ENCODE measurements at regions not wholly inside any gene's neighbourhood (a gene's known extent, or its start where the extent isn't known, plus 50 kb on each side); places are given as distances from the start of the nearest gene placed in this dataset.

GRCh38 chr20:61104232-61104631 lies 147.8 kb upstream of the CDH4 start:
- no peaks in the 10 kb centered on the region for H3K9me3 Mint-ChIP-seq
- H3K27me3 Mint-ChIP-seq (ENCODE audit: insufficient read depth), result peaks cover 83% of the 10 kb centered on the region
- Histone ChIP-seq H3K4me1 (ENCODE audit: control insufficient read depth, insufficient read depth, low read length) (no peaks in the 10 kb centered on the region), H3K4me3 (ENCODE audit: low read length) (no peak overlapping the region), H3K27ac (ENCODE audit: low read depth, low read length) (no peak overlapping the region), H3K9ac (ENCODE audit: extremely low read depth, low read length, poor library complexity, severe bottlenecking) (no peak overlapping the region), H3K9me3 (ENCODE audit: control insufficient read depth, low read length) (no peaks in the 10 kb centered on the region), H3K27me3 (ENCODE audit: control insufficient read depth, insufficient read depth, low read length, poor library complexity, severe bottlenecking) (no peaks in the 10 kb centered on the region), H3K36me3 (ENCODE audit: control insufficient read depth, insufficient read depth, low read length) (no peaks in the 10 kb centered on the region)
- no peak overlapping the region for H3K27ac Mint-ChIP-seq
- no peaks in the 10 kb centered on the region for H3K36me3 Mint-ChIP-seq (ENCODE audit: low read depth)
- H3K4me3 Mint-ChIP-seq, result no peak overlapping the region
- DNase-seq, result no peak
- WGBS, 2 experiments (ENCODE audit: insufficient coverage in 1 of 2, insufficient read length in 1 of 2), result 95 to 96% methylated on average over 3 to 5 of the region's 5 CpGs
- no peak for TF ChIP-seq CTCF (conservative IDR thresholded peaks at IDR 0.05)
- H3K4me1 Mint-ChIP-seq, result peaks cover 3% of the 10 kb centered on the region

GRCh38 chr20:61105395-61105794 lies 146.7 kb upstream of the CDH4 start:
- H3K4me1 ChIP-seq (ENCODE audit: control insufficient read depth, insufficient read depth, low read length), result no peaks in the 10 kb centered on the region
- Mint-ChIP-seq H3K9me3 (no peaks in the 10 kb centered on the region), H3K27ac (no peak overlapping the region), H3K27me3 (ENCODE audit: insufficient read depth) (peaks cover 83% of the 10 kb centered on the region), H3K36me3 (ENCODE audit: low read depth) (no peaks in the 10 kb centered on the region), H3K4me1 (peaks cover 3% of the 10 kb centered on the region), H3K4me3 (no peak overlapping the region)
- no peaks in the 10 kb centered on the region for H3K36me3 ChIP-seq (ENCODE audit: control insufficient read depth, insufficient read depth, low read length)
- TF ChIP-seq CTCF (conservative IDR thresholded peaks at IDR 0.05), result no peak
- no peak overlapping the region for H3K27ac ChIP-seq (ENCODE audit: low read depth, low read length)
- no peak overlapping the region for H3K9ac ChIP-seq (ENCODE audit: extremely low read depth, low read length, poor library complexity, severe bottlenecking)
- no peak overlapping the region for H3K4me3 ChIP-seq (ENCODE audit: low read length)
- no peak for DNase-seq
- H3K9me3 ChIP-seq (ENCODE audit: control insufficient read depth, low read length), result no peaks in the 10 kb centered on the region
- H3K27me3 ChIP-seq (ENCODE audit: control insufficient read depth, insufficient read depth, low read length, poor library complexity, severe bottlenecking), result no peaks in the 10 kb centered on the region
- WGBS, 2 experiments (ENCODE audit: insufficient coverage in 1 of 2, insufficient read length in 1 of 2), result 73 to 86% methylated on average over 4 of the region's 4 CpGs

GRCh38 chr20:61106438-61106837 lies 145.6 kb upstream of the CDH4 start:
- Mint-ChIP-seq H3K4me1 (peaks cover 3% of the 10 kb centered on the region), H3K36me3 (ENCODE audit: low read depth) (no peaks in the 10 kb centered on the region), H3K27me3 (ENCODE audit: insufficient read depth) (peaks cover 86% of the 10 kb centered on the region)

More at GRCh38 chr20:61106438-61106837, 145.6 kb upstream of the CDH4 start:
- no peak overlapping the region for H3K4me3 ChIP-seq (ENCODE audit: low read length)
- no peak overlapping the region for H3K27ac Mint-ChIP-seq
- no peak overlapping the region for H3K9ac ChIP-seq (ENCODE audit: extremely low read depth, low read length, poor library complexity, severe bottlenecking)
- no peak for DNase-seq
- no peaks in the 10 kb centered on the region for H3K9me3 Mint-ChIP-seq
- no peaks in the 10 kb centered on the region for H3K36me3 ChIP-seq (ENCODE audit: control insufficient read depth, insufficient read depth, low read length)
- H3K4me3 Mint-ChIP-seq, result no peak overlapping the region
- H3K27me3 ChIP-seq (ENCODE audit: control insufficient read depth, insufficient read depth, low read length, poor library complexity, severe bottlenecking), result no peaks in the 10 kb centered on the region
- H3K9me3 ChIP-seq (ENCODE audit: control insufficient read depth, low read length), result no peaks in the 10 kb centered on the region
- no peak for TF ChIP-seq CTCF (conservative IDR thresholded peaks at IDR 0.05)
- WGBS, 2 experiments (ENCODE audit: insufficient coverage in 1 of 2, insufficient read length in 1 of 2), result 92 to 97% methylated on average over 5 of the region's 5 CpGs
- H3K4me1 ChIP-seq (ENCODE audit: control insufficient read depth, insufficient read depth, low read length), result no peaks in the 10 kb centered on the region
- H3K27ac ChIP-seq (ENCODE audit: low read depth, low read length), result no peak overlapping the region

All from endodermal cell (in vitro differentiated cells).